Kidney capillary endothelial cell (primary cell): ENCODE measurements at regions not wholly inside any gene's neighbourhood (a gene's known extent, or its start where the extent isn't known, plus 50 kb on each side); places are given as distances from the start of the nearest gene placed in this dataset.

Experiments used
- DNase-seq: peaks from one replicate; pipeline ENCODE4 v3.0.0-alpha.2; 2018; ENCODE audit warnings: low spot score

DNA sequence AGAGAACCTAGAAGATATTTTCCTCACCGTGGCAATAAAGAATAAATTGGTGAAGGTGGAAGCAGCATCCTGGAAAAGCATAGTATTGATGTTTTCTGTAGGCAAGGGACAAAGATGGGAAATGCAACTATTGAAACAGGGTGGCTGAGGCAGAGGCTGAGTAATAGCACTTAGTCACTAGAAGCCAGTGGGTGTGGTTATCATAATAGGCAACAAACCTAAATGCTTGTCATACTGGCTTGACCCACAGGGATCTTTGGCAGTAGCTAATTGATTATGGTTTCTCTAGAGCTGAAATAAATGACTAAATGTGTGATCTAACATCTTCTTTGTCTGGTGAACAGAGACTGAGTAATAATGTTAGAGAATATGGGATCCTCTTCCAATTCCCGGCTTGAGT, 353.6 kb upstream of the RPS6KA3 start:
- DNase-seq, result no peak

DNA sequence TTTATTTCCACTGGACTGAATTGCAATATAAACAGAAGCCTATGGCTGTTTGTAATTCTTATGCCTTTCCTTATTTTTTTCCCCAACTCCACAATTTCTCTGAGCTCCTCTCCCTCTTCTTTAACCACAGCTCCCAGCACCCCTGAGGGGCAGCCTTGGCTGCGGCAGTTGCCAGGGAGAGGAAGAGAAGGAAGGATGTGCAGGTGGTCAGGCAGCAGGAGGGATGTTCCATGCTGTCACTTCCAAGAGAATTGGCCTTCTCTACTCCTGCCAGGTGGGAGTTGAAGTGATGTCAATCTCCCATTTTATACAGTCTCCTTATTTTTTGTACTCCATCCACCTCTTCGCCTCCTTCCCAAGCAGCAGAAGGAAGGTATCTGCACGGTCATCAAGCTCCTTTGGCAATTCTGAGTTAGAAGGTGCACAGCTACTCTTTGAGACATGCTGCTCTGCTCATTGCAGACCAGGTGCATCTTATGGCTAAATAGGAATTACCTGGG, 343.3 kb upstream of the RPS6KA3 start:
- no peak for DNase-seq

DNA sequence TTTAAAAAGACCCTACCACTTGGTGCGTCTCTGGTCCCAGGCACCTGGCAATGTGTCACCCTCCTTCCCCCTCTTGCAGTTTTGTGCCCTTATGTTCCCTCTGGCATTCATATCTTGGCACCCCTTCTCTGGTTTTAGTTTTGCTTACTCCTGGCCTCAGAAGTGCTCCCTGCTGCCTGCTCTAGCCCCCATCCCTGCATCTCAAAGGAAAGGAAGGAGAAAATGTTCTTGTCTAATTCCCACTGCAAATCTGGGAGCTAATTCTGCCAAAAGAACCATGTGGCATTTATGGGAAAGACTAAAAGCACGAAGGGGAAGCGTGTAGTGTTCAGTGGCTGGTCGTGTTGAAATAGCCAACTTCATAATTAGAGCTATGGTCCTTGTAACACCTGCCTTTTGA, 340.1 kb upstream of the RPS6KA3 start:
- DNase-seq, result no peak

DNA sequence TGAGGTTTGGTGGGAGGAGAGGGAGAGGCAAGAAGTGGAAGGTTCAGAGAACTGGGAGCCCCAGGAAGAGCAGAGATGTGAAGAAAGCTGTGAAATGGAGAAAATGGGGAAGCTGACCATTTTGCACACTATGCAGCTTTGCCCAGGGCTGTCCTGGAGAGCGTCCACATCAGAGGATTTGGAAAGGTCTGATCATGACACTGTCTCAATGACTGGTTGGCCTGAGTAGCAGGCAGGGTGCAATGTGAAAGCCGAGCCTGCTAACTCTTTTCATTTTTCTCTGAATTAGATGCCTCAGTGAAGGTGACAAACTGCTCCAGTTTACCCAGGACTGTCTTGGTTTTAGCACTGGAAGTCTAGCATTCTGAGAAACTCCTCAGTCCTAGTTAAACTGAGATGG, 330.1 kb upstream of the RPS6KA3 start:
- no peak for DNase-seq

DNA sequence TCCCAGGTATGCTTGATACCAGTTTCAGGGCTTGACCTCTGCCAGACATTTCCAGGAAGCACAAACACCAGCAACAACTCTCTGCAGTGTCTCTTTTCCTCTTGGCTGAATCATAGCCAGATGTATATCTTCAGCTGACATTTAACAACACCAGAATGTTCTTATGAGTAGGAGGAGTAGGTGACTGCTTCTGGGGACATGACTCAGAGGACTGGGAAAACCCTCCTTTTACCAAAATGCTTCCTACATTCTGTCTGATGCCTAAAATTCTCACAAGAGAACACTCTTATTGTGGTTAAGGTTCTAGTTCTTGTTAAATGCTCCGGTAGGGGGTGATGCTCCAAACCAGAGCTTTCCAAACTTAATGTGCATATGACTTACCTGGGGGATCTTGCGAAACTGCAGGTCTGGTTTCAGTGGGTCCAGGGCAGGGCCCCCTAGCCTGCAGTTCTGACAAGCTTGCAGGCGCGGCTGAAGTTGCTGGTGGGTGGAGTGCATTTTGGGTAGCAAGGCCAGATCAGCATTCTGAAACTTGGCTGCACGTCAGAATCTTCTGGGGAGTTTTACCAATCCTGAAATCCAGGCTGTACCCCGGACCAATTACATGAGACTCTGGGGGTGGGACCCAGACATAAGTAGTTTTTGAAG, 329.3 kb upstream of the RPS6KA3 start:
- DNase-seq, result no peak

DNA sequence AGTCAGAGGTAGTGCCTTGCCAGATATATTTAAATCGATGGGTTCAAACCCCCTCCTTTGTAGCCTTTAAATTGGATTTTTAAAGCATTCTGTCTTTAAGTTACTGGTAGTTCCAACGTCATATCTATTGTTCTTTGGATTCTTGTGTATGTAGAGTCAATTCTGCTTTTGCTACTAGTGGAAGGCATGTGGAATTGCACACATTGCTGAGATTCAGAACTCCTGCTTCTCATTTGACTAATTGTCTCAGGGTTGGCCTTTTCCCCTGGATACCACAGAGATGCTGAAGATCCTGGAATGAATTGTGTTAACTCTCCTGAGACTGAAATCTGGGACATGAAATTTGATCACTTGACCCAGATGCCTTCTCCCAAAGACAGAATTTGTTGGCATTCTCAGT, 328.3 kb upstream of the RPS6KA3 start:
- no peak for DNase-seq

DNA sequence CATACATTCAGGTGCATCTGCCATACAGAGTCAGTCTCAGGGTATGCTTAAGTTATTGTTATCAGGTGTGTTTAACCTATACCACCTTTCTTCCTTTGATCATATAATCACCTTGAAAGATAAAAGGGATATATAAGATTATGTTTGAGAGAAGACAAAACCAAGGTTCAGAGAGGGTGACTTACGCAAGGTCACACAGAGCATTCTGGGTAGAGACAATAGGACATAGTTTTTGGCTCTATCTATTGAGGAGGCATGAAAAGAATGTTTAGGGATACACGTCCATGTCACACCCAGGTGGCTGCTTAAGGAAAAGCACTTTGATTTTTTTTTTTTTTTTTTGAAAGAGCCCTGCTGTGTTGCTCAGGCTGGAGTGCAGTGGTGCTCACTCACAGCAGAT, 327.1 kb upstream of the RPS6KA3 start:
- DNase-seq, result no peak

DNA sequence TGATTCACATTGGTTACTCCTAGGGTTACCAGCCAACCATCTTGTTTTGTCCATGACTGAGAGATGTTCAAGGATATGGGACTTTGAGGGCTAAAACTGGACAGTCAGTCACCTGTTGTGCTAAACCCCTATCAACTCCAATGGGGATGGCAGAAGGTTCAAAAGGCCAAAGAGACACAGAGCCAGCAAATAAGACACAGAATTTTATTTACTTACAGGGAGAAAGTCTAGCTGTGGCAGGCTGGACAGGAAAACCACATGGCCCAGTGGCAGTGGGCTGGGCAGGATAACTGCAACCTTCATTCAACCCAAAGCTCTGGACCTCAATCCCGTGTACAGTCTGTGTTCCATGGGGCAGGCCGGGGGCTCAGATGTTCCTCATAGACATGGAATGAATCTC, 326.7 kb upstream of the RPS6KA3 start:
- no peak for DNase-seq

DNA sequence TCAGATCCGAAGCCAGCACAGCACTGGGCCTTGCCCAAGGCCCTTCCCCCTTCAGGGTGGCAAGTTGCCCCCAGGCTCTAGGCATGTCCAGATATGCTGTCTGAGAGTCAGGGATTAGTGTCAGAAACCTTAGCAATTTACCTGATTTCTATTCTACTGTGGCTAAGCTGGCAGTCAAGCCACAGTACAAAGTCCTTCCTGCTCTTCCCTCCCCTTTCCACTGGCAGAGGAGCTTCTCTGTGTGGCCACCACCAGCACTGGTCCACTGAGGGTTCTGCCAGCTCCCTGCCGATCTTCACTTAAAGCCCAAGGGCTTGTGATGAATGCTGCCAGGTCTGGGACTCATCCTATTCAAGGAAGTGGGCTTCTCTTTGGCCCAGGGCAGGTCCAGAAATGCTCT, 324.5 kb upstream of the RPS6KA3 start:
- no peak for DNase-seq

DNA sequence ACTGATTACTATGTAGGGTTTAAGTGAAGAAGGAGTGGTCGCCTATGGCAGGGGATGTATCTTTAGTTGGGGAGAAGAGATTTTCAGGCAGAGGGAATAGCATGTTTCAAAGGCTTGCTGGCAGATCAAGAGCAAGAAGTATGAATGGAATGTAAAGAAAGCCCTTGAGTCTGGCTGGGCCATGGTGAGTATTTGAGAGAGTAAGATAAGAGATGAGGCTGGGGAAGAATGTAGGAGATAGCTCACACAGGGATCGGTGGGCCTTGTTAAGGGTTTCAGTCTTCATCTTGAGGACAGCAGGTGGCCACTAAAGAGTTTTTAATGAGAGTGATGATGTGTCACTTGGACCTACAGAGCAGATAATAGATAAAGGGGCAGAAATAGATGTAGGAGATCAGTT, 319.1 kb upstream of the RPS6KA3 start:
- DNase-seq, result no peak

DNA sequence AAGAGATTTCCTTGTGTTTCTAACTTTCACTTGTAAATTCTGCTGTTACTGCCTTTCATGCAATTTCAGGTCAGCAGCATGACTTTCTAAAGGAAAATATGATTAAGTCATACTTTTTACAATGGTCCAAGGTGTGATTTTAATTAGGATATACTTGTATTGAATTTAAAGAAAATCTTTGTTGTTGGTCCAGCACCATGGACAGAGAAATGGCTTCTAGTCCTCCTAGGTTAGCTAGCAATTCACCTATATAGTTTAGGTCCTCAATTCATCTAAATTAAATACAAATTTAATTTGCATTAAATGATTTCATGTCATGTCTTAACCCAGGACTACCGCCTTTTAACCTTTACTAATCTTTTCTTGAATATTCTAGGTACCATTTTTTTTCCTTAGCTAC, 304.9 kb upstream of the RPS6KA3 start:
- no peak for DNase-seq

DNA sequence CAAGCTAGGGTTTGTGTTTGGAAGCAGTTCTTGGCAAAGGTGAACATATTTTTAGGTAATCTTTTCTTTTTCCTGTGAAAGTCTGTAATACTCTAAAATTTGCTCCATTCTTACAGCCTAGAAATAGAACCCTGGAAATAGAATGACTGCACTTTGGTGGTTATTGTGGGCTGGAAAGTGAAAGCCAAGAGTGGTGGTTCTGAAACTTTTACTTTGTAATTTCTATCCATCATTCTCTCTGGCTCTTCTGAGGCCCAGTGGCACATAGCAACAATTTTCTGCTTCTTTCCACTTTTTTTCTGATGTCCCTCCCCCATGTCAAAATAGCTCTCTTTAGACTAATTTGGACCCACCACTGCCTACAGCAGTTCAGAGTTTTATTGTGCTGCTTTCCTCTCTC, 300.4 kb upstream of the RPS6KA3 start:
- DNase-seq, result no peak

DNA sequence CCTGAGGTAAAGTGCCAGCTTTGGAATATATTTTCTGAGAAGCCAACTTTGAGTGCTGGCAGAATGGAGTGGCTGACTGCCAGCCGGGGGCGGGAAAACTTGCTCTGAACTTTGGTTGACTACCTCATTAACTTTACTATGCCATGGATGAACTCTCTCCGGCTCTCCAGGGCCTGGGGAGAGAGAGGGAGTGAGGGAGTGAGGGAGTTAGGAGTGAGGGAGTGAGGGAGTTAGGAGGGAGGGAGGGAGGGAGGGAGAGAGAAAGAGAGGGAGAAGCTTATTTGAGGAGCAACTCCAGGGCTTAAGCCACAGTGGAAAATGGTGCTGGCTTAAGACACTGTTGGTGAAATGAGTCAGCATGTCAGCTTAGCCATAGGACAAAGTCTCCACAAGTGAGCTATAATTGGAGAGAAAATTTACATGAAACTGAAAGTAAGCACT, 280.9 kb upstream of the RPS6KA3 start:
- no peak for DNase-seq

DNA sequence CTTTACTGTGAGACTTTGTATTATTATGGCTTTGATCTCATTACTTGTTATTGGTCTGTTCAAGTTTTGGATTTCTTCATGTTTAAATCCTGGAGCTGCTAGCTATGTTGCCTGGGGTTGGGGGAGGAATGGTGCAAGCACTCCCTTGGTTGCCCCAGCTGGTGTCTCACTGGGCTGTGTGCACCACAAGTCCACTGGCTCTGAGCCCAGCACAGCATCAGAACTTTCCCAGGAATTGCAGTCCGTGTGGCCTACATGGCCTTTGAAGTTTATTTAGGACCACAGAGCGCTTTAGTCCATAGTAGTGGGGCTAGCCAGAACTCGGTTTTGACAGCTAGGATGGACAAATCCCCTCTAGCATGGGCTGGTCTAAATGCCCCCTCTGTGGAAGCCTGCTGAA, 278.8 kb upstream of the RPS6KA3 start:
- no peak for DNase-seq

DNA sequence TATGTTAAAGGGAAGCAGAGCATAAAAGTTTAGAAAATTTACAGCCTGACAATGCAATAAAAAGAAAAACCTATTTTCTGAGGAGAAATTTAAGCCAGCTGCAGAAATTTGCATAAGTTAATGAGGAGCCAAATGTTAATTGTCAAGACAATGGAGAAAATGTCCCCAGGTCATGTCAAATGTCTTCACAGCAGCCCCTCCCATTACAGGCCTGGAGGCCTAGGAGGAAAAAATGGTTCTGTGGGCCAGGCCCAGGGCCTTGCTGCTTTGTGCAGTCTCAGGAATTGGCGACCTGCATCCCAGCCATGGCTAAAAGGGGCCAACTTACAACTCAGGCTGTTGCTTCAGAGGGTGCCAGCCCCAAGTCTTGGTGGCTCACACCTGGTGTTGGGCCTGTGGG, 275.4 kb upstream of the RPS6KA3 start:
- no peak for DNase-seq

DNA sequence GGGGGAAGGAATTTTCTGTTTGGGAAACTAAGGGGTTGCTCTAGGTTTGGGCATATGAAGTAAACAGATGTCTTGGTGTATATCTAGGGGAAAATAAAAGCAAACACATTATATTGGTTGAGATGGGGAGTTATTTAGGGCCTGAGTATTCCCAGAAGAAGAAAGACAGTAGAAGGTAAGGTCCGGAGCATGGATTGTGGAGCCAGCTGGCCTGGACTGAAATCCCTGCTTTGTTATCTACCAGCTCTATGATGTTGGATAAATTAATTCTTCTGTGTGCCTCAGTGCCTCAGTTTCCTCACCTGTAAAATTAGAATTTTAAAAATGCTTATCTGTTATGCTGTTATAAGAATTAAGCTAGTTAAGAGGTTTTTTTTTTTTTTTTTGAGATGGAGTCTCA, 272.3 kb upstream of the RPS6KA3 start:
- DNase-seq, result no peak

DNA sequence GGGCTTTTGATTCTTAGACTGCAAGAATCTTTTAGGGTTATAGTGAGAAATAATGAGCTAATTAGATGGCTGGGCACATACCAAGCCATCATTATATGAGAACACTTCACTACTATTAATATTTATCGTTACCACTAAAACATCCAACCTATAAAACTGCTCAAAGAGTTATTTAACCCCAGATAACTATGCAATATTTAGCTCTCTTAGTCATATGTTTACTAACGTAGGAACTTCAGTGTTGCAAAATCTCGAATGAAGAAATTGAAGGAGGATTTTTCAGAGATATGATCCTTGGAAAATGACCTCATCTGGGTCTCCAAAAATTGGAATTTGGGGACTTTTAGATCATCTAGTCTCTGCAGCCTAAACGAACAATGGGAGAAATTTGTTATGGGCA, 265.0 kb upstream of the RPS6KA3 start:
- DNase-seq, result no peak

DNA sequence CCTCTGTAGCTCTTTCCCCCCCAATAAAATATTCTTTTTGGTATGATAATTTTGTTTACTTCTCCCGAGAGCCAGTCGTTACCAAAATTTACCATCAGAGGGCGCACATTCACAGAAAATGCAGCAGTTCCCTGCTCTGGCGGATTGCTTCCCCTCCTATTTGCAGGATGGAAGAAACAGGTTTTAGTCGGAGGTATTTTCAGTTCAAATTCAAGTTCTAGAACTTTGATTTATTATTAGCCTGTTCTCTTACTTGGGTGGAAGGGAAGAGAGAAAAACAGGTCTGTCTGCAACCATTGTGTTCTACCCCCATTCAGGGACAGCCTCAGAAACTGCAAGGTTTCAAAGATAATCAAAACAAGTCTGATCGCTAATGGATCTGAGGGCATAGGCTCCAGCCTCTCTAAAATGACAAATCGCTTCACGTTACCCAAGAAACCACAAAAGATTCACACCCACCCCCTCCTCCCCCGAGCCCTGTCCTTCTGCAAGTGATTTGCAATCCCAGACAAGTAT, 263.8 kb upstream of the RPS6KA3 start:
- peak; percentile 35 for DNase-seq

DNA sequence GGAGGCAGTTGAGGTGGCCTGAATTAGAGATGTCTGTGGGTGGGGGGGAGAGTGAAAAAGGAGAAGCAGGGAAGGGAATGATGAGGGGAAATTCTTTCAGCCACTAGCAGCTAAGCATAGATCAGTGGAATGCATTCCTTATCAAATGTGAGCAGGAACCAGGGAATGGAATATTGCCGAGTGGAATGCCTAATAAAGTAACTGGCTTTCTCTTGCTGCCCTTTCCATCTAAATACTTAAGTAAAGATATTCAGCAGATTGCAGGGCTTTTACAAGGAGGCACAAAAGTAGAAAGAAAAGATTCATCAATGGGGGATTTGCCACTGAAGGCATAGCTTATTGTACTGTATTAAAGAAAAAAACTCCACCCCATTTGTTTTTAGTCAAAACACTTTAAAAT, 263.0 kb upstream of the RPS6KA3 start:
- DNase-seq, result no peak

DNA sequence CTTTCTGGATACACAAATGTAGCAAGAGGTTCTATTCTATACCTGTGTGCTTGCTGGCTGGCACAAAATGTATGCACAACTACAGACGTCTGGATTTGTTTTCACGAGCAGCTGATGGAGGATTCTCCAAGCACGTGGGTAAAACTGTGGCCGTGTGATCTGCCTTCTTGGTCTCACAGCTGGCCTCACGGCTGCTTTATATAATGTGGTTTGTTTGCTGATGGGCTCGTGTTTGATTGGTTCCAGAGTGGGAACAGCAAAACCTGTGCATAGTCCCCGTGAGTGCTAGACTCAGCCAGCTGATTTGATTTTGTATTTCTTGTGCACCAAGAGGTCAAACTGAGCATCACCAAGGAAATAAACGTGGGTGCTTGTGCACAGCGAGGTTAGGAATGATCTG, 262.6 kb upstream of the RPS6KA3 start:
- no peak for DNase-seq

DNA sequence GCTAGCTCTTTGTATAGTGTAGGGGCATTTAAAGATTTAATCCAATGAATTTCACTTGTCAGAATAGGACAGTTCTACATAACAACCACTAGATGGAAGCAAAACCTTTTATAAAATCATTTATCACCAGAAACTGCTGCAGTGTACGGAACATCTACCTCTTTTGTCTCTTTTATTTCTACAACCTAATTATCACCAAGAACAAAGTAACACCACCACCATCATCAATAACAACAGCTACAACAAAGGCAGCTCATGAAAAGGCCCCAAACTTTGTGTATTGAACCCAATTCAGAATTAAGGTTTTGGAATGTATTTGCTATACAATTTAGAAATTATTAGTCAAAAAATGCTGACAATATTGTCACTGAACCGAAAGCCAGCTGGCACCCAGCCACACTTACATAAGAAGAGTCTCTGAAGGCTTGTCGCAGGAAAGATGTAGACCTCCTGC, 260.9 kb upstream of the RPS6KA3 start:
- DNase-seq, result peak; percentile 65

DNA sequence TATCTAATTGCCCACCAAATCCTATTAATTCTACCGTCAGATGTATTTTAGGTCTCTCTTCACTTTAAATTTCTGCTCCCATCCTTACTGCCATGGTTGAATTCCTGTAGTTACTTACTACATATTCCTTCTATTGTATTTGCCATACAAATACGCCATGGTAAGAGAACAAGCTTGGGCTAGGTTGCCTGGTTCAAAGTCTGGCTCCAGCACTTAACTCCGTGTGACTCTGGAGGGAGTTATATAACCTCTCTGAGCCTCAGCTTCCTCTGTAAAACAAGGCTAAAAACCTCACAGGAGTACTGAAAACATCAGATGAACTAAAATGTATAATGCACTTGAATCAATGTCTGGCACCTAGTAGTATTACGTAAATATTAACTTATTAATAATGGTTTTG, 260.3 kb upstream of the RPS6KA3 start:
- no peak for DNase-seq

DNA sequence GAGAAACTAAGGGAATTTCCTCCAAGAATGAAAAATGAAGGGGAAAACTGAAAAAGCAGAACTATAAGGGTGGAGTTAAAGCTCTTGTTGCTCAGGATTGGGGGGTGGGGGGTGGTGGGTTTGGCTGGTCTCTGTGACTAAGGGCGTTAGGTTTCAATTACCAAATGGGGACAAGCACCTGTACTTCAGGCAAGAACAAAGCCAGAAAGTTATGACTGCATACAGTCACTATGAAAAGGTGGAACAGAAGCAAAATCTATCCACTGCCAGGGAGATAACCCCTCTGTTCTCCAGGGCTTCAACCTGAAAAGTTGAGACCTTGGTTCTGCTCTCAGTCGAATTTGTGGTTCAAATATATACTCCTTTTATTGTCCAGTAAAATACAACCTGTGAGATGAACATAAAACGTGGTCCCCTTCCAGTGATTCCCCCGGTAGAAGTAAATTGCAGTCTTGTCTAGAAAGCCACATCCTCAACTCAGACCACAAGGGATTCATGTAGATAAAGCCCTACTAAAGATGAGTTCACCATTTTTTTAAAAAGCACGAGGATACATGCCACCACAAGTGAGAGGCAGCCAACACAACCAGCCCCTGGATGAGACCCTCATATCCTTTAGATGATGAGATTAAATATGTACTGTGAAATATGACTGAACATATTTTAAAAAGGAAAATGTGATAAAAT, 257.1 kb upstream of the RPS6KA3 start:
- no peak for DNase-seq

DNA sequence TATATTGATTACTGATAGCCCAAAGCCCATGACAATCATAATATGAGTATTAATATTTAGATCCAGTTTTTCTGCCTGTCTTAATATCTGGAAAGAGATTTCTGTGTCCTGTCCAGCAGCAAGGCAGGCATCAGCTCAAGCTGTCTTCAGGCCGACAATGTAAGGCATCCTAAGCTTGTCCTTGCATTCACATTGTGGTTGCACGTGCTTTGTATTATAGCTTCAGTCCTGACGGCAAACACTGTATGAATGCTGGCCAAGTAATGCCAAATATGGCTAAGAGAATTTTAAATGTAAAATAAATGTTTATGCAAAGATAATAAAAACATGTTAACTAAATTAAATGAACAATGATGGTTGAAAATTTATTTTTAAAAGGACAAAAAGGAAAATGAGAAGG, 255.7 kb upstream of the RPS6KA3 start:
- DNase-seq, result no peak
